Left colon (tissue), 2 donors: ENCODE measurements at regions not wholly inside any gene's neighbourhood (a gene's known extent, or its start where the extent isn't known, plus 50 kb on each side); places are given as distances from the start of the nearest gene placed in this dataset.
A peak's percentile ranks its signal among the peaks of the same experiment; 100 is the strongest.
"Not testable (repeated sequence)": the region's sequence is repeated elsewhere in the genome, so short reads cannot be mapped to it uniquely, and the experiment has no call there.

Source experiments
- ATAC-seq: fragments of 200-7000 bp; cut with Tn5 transposase; one replicate; pipeline ENCODE4 v1.9.1; 2020; ENCODE audit warnings: mild to moderate bottlenecking, moderate library complexity
- DNase-seq, 2 donors: peaks; one replicate each; pipeline ENCODE4 v3.0.0-alpha.2; 2020
- intact Hi-C, 2 donors: fragments of 100-400 bp; cut with DNase I in 1 of 2; cut with micrococcal nuclease in 1 of 2; formaldehyde crosslinking; loops; one replicate each; pipeline versions ENCODE4 v1.11.2 to v1.14.0; 2022; cut with DNase I, micrococcal nuclease
- donor health status: DM: no; HTN: no; CAD: no.
- donor health status: DM: yes; HTN: yes; CAD: no.

DNA sequence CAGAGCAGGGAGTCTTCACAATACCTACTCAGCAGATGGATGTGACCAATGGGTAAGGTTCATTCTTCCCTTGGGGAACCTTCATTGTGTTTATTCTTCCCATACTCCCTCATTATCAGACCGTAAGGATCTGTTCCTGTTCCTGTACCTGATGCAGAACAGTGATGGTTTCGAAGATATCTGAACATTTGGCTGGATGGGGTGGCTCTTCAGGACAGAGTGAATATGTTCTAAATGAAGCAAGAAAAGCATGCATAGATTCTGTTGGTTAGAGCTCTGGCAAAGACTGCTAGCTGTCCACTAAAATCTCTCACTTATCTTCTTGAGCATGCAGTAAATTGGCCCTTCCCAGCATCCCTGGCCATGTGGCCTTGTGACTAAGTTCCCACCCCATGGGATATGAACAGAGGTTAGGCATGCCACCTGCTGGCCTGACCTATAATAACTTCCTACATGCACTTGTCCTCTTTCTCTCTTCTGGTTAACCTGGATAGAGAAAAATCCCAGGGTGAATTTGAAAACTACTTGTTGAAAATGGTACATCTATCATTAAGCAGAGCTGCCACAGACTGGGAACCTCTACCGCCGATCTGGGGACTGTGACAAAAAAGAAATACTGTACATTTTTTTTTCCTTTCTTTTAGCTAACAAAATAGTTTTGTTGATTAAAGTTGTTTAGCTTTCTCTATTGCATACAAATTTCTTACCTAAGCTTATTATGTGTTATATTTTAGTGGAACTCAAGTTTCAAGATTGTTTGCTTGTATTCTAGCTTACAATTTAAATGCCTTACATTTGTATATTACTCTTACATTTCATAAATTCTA, 60.0 kb upstream of the BANK1 start:
- peak; percentile 51 to 73 for DNase-seq
- peak; percentile 98 for ATAC-seq
- intact Hi-C loops: loop anchor here in 1 of 2 donors (5.0 kb wide), 2 partner anchors 563 to 1638 kb away; no protein-coding TSS in a partner anchor

DNA sequence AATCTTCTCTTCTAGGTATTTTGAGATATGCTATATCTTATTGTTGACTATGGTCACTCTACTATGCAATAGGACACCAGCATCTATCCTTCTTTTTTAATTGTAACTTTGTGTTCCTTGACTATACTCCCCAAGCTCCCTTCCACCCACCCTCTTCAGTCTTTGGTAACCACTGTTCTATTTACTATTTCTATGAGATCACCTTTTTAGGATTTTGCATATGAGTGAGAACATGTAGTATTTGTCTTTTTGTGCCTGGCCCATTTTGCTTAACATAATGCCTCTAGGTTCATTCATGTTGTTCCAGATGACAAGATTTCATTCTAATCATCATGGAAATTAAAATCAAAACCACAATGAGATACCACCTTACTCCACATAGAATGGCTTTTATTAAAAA, 63.3 kb upstream of the BANK1 start:
- intact Hi-C loops: no loop called here
- DNase-seq (no peak), ATAC-seq (no peak)

DNA sequence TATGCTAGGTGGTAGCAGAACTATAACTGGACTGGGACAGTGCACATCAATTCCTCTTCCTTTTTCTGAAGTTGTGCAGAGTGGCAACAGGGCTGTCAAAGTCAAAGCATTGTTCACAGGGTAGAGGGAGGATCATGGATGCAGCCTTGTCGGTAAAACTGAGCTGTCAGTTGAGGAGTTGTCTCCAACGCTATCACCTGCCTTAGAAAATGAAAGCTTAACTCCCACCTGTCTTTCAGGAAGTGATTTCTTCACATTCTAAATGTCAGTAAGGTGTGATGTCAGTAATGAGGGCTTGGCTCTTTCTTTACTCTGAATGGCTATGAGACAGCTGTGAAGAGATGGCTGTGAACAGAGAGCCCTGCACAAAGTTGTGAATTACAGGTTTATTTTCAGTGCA, 66.4 kb upstream of the BANK1 start:
- intact Hi-C loops: no loop called here
- peak; percentile 76 for ATAC-seq
- no peak for DNase-seq

DNA sequence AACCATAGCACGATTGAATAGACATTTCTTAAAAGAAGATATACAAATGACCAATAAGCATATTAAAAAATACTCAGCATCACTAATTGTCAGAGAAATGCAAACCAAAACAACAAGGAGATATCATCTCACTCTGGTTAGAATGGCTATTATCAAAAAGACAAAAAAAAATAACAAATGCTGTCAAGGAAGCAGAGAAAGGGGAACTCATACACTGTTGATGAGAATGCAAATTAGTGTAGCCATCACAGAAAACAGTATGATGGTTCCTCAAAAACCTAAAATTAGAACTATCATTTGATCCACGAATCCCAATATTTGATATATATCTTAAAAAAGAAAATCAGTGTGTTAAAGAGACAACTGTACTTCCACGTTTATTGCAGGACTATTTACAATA, 71.7 kb upstream of the BANK1 start:
- DNase-seq (no peak), ATAC-seq (no peak)
- intact Hi-C loops: no loop called here

DNA sequence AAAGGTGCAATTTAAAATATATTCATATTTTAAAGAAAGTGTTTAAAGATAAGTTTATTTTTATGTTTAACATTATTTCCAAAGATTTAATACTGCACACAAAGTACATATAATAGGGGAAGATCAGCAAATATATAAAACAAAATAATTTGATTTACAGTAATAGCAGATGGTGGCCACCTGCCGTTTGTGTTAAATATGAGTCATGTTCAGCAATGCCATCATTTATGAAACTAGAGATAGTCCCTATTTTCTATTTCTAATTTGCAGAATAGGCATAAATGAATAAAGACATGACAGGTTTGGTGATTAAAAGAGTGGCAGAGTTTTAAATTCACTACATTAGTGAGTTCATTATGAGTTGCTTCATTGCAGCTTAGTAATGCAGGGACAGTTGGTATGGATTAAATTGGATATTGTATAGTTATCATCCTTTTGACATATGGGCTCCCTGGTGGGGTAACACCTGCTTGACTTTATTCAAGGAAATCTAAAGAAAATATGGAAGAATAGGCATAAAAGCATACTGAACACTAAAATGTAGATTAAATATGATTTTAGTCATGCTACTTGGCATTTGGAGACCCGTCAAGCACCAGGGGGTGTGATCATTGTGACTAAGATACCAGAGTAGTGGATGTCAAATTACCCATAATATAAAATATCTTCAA, 78.8 kb upstream of the BANK1 start:
- DNase-seq: no peak
- no peak for ATAC-seq
- intact Hi-C loops: no loop called here

DNA sequence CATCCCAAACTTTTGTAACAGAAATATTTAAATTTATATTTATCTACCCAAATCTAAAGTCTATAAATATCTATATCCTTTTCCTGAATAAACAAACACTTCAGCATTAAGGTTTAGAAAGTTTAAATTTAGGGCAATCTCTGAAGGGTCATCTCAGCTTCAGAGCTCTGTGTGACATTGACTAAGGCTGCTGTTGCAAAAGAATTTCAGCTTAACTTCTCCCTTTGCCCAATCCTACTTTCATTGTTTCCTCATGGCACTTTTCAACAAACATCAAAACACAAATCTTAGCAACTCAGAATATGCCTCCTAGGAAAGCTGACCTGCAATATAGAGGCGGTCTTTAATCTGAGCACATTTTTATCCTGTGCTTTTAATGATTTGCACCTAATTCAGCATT, 79.7 kb upstream of the BANK1 start:
- ATAC-seq (no peak), DNase-seq (no peak)
- intact Hi-C loops: no loop called here

DNA sequence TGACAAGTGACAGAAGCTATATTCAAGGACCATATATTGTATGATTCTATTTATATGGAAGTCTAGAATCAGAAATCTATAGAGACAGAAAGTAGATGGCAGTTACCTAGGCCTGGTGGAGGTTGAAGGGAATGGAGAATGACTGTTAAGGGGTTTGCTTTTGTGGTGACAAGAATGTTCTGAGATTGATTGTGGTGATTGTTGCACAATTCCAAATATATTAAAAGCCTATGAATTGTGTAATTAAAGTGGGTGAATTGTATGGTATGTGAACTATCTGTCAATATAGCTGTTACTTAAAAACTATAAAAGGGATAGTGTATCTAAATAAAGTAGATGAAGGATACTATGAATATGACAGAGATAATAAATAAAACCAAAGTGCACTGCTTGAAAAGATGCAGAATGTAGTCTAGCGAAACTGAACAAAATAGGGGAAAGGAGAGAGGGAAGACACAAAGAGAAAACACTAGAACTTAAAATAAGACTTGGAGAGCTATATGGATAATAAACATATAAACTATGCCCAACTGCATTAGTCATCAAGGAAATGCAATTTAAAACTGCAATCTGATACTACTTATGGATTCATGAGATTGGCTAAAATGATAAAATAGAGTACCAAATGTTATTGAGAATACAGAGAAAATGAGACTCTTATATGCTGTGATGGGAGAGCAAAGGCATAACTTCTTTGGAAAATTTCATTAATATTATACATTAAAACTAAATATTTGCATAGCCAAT, 82.1 kb upstream of the BANK1 start:
- intact Hi-C loops: no loop called here
- DNase-seq (no peak), ATAC-seq (no peak)

DNA sequence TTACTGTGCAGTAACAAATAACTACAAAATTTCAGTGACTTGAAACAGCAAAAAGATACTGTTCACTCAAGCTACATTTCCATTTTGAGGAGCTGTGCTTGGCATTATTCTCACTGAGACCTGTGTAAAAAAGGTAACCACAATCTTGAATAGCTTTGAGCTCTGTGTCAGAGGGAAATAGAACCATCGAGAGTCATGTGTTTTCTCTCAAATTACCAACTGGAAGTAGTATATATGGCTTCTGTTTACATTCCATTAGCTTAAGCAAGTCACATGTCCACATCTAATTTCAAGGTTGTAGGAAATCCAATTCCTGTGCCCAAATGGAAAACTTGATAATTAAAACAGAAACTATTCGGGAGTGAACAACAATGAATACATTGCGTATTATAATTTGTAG, 82.9 kb upstream of the BANK1 start:
- intact Hi-C loops: no loop called here
- DNase-seq: no peak
- no peak for ATAC-seq

DNA sequence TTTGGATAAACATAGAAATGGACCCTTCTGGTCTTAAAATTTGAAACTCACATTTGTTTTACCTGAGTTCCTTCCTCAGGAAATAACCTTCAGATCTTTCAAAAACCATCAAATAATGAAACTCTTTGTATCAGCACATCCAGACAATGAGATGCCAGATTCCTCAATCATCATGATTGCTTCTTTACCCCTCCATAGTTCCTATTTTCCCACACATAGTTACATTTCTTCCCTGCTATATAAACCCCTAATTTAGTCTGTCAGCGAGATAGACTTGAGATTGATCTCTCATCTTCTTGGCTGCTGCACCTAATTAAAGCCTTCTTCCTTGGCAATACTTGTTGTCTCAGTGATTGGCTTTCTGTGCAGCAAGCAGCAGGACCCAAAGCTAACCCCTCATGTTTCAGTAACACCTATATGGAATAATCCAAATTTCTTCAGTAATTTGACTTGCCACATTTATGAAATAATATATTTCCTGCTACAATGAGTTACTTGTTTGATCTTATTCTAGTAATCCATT, 83.9 kb upstream of the BANK1 start:
- DNase-seq: no peak
- no peak for ATAC-seq
- intact Hi-C loops: no loop called here

DNA sequence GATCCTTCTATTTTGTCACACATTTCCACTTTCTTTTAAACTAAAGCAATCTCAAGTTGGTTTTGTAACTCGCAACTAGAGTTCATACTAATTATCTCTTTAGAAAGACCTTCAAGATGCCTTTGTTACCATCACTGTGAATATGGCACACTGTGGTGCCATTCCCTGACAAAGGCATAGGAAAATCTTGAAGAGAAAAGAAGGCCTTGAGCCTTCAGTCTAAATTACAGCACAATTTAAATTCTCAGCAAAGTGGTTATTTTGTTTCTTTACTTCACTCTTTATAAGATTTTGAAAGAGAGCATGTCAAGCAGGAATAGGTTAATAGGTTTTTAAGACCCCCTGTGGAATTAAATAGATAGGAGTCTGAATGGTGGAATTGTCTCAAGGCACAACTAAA, 89.0 kb upstream of the BANK1 start:
- no peak for DNase-seq
- no peak for ATAC-seq
- intact Hi-C loops: no loop called here

DNA sequence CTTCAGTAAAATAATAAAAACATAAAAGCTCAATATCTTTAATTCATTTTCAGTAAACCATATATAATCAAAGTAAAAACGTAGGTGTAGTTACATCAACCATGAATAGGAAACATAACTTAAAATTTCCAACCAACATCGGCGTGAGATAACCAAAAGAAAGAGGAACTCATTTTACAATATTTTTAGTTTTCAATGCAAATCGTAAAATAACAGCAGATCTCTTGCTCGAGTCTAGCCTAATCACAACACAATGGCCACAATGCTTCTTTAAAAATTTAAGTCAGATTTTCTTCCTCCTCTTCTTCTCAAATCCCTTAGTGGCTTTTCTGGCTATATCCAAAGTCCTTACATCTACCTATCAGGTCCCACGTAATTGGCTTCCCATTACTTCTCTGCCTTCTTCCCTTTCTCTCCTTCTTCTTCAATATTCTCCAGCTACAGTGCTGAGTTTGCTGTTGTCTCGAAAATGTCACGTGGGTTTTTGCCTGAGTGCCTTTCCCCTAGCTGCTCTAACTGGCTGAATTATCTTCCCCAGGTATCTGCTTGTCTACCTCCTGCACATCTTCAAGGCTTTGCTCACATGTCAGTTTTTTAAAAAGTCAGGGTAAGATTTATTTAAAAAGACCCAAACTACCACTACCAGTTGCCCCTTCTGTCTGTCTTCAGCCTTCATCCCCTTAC, 90.9 kb upstream of the BANK1 start:
- intact Hi-C loops: no loop called here
- ATAC-seq (no peak), DNase-seq (no peak)

DNA sequence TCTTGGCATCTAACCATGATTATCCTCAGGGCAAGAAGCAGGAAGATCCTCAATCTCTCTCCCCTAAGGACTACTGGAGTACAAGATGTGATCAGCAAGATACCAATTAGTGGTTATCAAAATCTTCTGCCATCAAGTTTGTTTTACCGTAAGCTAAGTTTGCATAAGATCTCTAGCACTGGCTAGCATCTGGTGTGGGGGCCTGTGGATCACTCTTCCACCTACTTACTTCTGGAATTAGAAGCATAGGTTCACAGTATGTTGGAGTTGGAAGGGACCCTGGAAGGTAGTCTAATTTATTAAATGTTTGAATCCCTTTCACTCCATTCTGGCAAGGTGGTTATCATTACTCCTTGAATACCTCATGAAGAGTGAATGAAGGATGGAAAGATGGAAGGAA, 93.3 kb upstream of the BANK1 start:
- ATAC-seq (no peak), DNase-seq (no peak)
- intact Hi-C loops: no loop called here

DNA sequence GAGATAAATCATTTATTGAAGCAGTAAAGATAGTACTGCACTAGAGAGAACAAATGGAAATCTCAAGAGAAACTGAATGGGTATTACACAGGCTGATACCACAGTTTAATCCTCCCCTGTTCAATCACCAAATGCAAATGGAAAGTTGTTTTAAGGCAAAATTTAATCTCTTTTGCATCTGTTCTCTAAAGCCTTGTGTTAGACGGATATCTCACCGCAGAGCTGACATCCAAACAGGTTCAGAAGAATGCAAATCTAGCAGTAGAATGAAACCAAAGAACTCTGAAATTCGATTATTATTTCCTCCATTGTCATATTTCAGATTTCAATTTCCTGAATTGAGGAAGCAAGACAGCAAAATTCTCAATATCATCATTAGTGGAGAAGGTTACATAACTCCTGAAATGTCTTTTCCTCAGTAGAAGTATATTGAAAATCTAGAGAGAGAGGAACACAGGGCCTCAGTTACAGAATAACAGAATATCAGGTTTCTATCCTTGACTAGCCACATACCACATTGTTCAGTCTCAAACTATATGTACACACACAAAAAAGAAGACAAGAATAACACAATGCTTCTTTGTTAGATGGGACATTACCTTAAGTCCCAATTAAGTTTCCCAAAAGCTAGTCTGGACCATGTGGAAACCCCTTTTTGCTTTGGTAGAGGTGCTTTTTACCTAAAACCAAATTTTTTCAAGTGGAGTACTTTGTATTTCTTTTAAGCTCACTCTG, 94.1 kb upstream of the BANK1 start:
- no peak for DNase-seq
- intact Hi-C loops: no loop called here
- no peak for ATAC-seq

DNA sequence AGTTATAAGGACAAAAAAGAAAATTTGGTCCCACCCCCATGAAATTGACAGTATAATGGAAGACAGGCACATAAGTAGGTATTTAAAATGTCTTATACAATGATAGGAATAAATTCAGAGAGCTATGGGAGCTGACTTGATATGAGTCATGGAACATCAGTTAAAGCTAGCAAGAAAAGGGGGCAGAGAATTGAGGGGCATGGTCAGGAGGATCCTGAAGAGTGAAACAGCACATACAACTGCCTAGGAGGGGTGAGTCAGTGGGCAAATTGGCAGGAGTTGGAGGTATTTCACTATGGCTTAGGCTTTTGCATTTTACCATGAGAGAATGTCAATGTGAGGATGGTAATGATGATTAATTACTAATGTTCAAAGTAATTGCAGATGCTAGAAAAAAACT, 95.4 kb upstream of the BANK1 start:
- intact Hi-C loops: no loop called here
- ATAC-seq (no peak), DNase-seq (no peak)

DNA sequence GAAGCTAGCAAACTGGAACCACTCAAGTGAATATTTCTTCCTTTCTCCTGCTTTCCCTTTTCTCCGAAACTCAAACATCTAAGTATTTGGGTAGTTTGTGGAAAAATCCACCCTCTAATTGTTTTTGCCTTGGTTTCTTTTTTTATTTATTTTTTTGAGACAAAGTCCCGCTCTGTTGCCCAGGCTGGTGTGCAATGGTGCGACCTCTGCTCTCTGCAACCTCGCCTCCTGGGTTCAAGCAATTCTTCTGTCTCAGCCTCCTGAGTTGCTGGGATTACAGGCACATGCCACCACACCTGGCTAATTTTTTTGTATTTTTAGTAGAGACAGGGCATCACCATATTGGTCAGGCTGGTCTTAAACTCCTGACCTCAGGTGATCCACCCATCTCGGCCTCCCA, 96.1 kb upstream of the BANK1 start:
- ATAC-seq, intact Hi-C loops, DNase-seq: not testable (repeated sequence)

DNA sequence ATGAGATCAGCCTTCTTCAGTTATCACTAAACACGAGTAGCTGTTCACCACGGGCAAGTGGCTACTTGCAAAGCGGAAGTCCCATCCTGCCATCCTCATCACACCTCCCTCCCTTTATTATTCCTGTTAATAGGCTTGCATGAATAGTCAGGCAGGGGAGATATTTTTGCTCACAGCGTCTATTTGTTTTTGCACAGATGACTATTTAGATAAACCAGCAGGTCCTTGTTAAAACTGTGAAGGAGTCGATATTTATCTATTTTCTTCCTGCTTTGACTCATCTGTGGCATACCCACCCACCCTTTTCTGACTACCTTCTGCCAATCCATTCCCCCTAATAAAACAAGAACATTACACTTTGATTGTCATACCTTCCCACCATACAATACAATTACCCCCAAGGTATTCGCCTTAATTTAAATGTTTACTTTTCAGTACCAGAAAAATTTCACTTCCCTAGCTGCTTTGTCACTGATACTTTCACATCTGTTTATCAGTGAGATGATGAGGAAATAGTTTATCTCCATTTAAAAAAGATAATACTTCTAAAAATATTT, 96.6 kb upstream of the BANK1 start:
- intact Hi-C loops: no loop called here
- no peak for DNase-seq
- no peak for ATAC-seq

DNA sequence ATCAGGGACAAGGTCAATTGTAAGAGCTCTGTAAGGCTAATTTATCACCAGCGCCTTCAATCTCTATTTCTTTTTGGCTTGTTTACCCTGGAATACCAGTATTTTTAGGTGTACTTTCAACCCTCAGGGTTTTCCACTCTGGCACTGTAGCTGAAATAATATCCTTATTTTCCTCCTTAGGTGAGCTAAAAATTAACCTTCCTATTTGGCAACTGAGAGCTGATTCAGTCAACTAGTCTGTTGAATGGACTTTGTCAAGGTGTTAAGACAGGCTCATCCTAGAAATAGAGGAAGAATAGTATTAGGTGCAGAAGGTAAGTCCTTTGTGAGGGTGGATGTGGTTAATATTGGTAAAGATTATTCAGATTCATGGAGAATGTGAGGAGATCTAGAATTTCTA, 101.3 kb upstream of the BANK1 start:
- peak; percentile 62 for ATAC-seq
- intact Hi-C loops: no loop called here
- no peak for DNase-seq

DNA sequence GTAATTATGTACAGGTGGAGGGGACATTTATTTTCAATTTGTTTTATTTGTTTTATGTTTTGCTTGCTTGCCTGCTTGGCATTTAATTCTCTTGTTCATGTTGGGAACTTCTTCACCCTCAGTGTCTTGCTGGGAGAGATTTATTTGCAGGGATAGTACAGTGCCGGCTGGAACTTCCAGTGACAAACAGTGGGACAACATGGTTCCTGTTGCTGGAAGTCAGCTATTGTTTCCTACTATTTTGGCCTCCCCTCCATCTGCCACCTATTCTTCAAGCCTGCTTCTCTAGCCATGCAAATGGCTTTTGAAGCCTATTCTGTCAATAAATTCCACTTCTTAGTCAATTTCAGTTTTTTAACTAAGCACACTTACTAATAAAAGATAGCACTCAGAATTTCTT, 105.4 kb upstream of the BANK1 start:
- ATAC-seq (no peak), DNase-seq (no peak)
- intact Hi-C loops: no loop called here
